DOHH2 (cell line): ENCODE measurements at regions not wholly inside any gene's neighbourhood (a gene's known extent, or its start where the extent isn't known, plus 50 kb on each side); places are given as distances from the start of the nearest gene placed in this dataset.

Experiments used
- EZH2phosphoT487 ChIP-seq: fragments of 200-600 bp; sonication (generic); IDR thresholded peaks from 2 replicates; pipeline ENCODE4 v1.6.1; 2017; ENCODE audit warnings: borderline replicate concordance, mild to moderate bottlenecking, antibody characterized with exemption, low read length, moderate library complexity, mixed read lengths
- TF ChIP-seq, protein P1 (sequence below): fragments of 200-600 bp; sonication (generic); IDR thresholded peaks from one replicate; pipeline ENCODE4 v1.5.1; 2014; ENCODE audit warnings: antibody characterized with exemption, mild to moderate bottlenecking, low read depth, low read length; ENCODE audit not compliant: poor library complexity, severe bottlenecking

DNA sequence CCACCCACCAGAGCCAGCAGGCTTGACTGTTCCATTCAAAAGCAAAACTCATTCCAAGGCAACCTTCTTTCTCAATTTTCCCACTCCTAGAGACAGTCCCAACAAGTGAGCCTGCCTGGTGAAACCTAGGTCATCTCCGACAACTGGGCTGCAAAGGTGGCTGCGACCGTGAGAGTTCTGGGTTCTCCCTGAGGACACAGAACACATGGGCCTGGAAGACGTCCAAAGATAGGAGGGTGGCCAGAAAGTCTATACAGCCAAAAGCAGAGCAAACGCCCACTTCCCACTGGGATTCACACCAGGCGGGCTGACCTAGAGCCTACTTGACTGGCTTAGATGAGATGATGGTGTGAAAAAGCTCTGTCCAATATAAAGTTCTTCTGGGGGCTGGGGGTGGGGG is 90.2 kb upstream of the GRIK3 start:
- TF ChIP-seq, protein P1, sequence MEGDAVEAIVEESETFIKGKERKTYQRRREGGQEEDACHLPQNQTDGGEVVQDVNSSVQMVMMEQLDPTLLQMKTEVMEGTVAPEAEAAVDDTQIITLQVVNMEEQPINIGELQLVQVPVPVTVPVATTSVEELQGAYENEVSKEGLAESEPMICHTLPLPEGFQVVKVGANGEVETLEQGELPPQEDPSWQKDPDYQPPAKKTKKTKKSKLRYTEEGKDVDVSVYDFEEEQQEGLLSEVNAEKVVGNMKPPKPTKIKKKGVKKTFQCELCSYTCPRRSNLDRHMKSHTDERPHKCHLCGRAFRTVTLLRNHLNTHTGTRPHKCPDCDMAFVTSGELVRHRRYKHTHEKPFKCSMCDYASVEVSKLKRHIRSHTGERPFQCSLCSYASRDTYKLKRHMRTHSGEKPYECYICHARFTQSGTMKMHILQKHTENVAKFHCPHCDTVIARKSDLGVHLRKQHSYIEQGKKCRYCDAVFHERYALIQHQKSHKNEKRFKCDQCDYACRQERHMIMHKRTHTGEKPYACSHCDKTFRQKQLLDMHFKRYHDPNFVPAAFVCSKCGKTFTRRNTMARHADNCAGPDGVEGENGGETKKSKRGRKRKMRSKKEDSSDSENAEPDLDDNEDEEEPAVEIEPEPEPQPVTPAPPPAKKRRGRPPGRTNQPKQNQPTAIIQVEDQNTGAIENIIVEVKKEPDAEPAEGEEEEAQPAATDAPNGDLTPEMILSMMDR, result no peak
- TF ChIP-seq EZH2phosphoT487, result no peak
